ENCODE measurements at regions not wholly inside any gene's neighbourhood (a gene's known extent, or its start where the extent isn't known, plus 50 kb on each side); places are given as distances from the start of the nearest gene placed in this dataset.

- Histone ChIP-seq H3K4me1 (ENCODE audit: control insufficient read depth in 4 of 4, insufficient read depth in 4 of 4, low read length in 3 of 4) (peaks cover 0 to 2% (median 2%) of the 10 kb centered on the region in 4 donors), H3K27me3 (ENCODE audit: control insufficient read depth in 4 of 4, insufficient read depth in 4 of 4, low read length in 3 of 4) (no peaks in the 10 kb centered on the region), H3K4me3 (ENCODE audit: low read depth in 1 of 3, low read length in 3 of 3) (no peak overlapping the region), H3K27ac (ENCODE audit: low read depth in 1 of 2, low read length in 2 of 2) (no peak overlapping the region), H3K36me3 (ENCODE audit: control insufficient read depth in 4 of 4, insufficient read depth in 3 of 4, low read depth in 1 of 4, low read length in 3 of 4) (no peaks in the 10 kb centered on the region), H3K9ac (ENCODE audit: low read depth in 1 of 2, low read length in 2 of 2) (no peak overlapping the region), H3K9me3 (ENCODE audit: control insufficient read depth in 4 of 4, low read length in 3 of 4) (no peaks in the 10 kb centered on the region)
- 94% methylated on average over 8 of the region's 8 CpGs for WGBS
- DNase-seq (ENCODE audit: low spot score), result no peak
- no peak for TF ChIP-seq GABPA (IDR thresholded peaks at IDR 0.05 in 1 of 2, conservative IDR thresholded peaks at IDR 0.05 in 1 of 2)
- no peak for TF ChIP-seq FOXA2 (IDR thresholded peaks at IDR 0.05)
- TF ChIP-seq TAF1 (conservative IDR thresholded peaks at IDR 0.05), result no peak
- no peak for TF ChIP-seq NR2F2 (IDR thresholded peaks at IDR 0.05)
- TF ChIP-seq CTCF (IDR thresholded peaks at IDR 0.05; ENCODE audit: low read depth, low read length, missing input control), result no peak
- TF ChIP-seq ZBTB33 (IDR thresholded peaks at IDR 0.05), result no peak
- no peak for TF ChIP-seq RAD21 (IDR thresholded peaks at IDR 0.05)
- no peak for TF ChIP-seq FOXA1 (IDR thresholded peaks at IDR 0.05)
- no peak for TF ChIP-seq YY1 (IDR thresholded peaks at IDR 0.05)
- TF ChIP-seq HNF4G (IDR thresholded peaks at IDR 0.05), result no peak
- TF ChIP-seq SP1 (IDR thresholded peaks at IDR 0.05), result no peak
- no peak for TF ChIP-seq JUND (IDR thresholded peaks at IDR 0.05)
- TF ChIP-seq MAX (IDR thresholded peaks at IDR 0.05), result no peak
These were observed 52.7 kb downstream of the HAPSTR1 start for GRCh38 chr16:9144106-9144505.

- Histone ChIP-seq H3K4me1 (ENCODE audit: control insufficient read depth in 4 of 4, insufficient read depth in 4 of 4, low read length in 3 of 4) (no peaks in the 10 kb centered on the region), H3K9ac (ENCODE audit: low read depth in 1 of 2, low read length in 2 of 2) (no peak overlapping the region), H3K27ac (ENCODE audit: low read depth in 1 of 2, low read length in 2 of 2) (no peak overlapping the region), H3K4me3 (ENCODE audit: low read depth in 1 of 3, low read length in 3 of 3) (no peak overlapping the region), H3K9me3 (ENCODE audit: control insufficient read depth in 4 of 4, low read length in 3 of 4) (no peaks in the 10 kb centered on the region), H3K27me3 (ENCODE audit: control insufficient read depth in 4 of 4, insufficient read depth in 4 of 4, low read length in 3 of 4) (no peaks in the 10 kb centered on the region), H3K36me3 (ENCODE audit: control insufficient read depth in 4 of 4, insufficient read depth in 3 of 4, low read depth in 1 of 4, low read length in 3 of 4) (no peaks in the 10 kb centered on the region)
- no peak for DNase-seq (ENCODE audit: low spot score)
- 73% methylated on average over 9 of the region's 9 CpGs for WGBS
- TF ChIP-seq ATF3 (IDR thresholded peaks at IDR 0.05), result no peak
- TF ChIP-seq GABPA (IDR thresholded peaks at IDR 0.05 in 1 of 2, conservative IDR thresholded peaks at IDR 0.05 in 1 of 2), result no peak
- no peak for TF ChIP-seq HNF4A (conservative IDR thresholded peaks at IDR 0.05)
- no peak for TF ChIP-seq FOXA2 (IDR thresholded peaks at IDR 0.05)
- no peak for TF ChIP-seq YY1 (IDR thresholded peaks at IDR 0.05)
- no peak for TF ChIP-seq RAD21 (IDR thresholded peaks at IDR 0.05)
- no peak for TF ChIP-seq SP1 (IDR thresholded peaks at IDR 0.05)
- no peak for TF ChIP-seq RXRA (IDR thresholded peaks at IDR 0.05)
- no peak for TF ChIP-seq TAF1 (conservative IDR thresholded peaks at IDR 0.05)
- TF ChIP-seq HNF4G (IDR thresholded peaks at IDR 0.05), result no peak
- TF ChIP-seq REST (IDR thresholded peaks at IDR 0.05), result no peak
- no peak for TF ChIP-seq CTCF (IDR thresholded peaks at IDR 0.05; ENCODE audit: low read depth, low read length, missing input control)
- no peak for TF ChIP-seq JUND (IDR thresholded peaks at IDR 0.05)
- TF ChIP-seq NR2F2 (IDR thresholded peaks at IDR 0.05), result no peak
- no peak for TF ChIP-seq ZBTB33 (IDR thresholded peaks at IDR 0.05)
- no peak for TF ChIP-seq MAX (IDR thresholded peaks at IDR 0.05)
- TF ChIP-seq EGR1 (IDR thresholded peaks at IDR 0.05; ENCODE audit: low read depth in 2 of 2), result no peak
These were observed 57.1 kb downstream of the HAPSTR1 start for GRCh38 chr16:9148374-9149015.

Data from liver (tissue), 8 donors.